ENCODE measurements at regions not wholly inside any gene's neighbourhood (a gene's known extent, or its start where the extent isn't known, plus 50 kb on each side); places are given as distances from the start of the nearest gene placed in this dataset.

- DNase-seq (ENCODE audit: low read depth): no peak
Observed at GRCh38 chr21:17455451-17455850, 57.4 kb upstream of the CXADR start.

GRCh38 chr21:17458279-17458678 is 54.6 kb upstream of the CXADR start:
- no peak for DNase-seq (ENCODE audit: low read depth)

GRCh38 chr21:17460094-17460493 is 52.7 kb upstream of the CXADR start:
- DNase-seq (ENCODE audit: low read depth): no peak

GRCh38 chr21:17461014-17461413 is 51.8 kb upstream of the CXADR start:
- DNase-seq (ENCODE audit: low read depth): no peak

GRCh38 chr21:17461582-17461981 is 51.3 kb upstream of the CXADR start:
- no peak for DNase-seq (ENCODE audit: low read depth)

GRCh38 chr21:17462276-17462981 is 50.4 kb upstream of the CXADR start:
- DNase-seq (ENCODE audit: low read depth): no peak
